Neural cell (in vitro differentiated cells): ENCODE measurements at regions not wholly inside any gene's neighbourhood (a gene's known extent, or its start where the extent isn't known, plus 50 kb on each side); places are given as distances from the start of the nearest gene placed in this dataset.

Source experiments
- H2AFZ ChIP-seq: fragments of 200-600, 300-800 bp; sonication (generic), shearing (Covaris generic); 2 replicates; pipeline ENCODE4 v1.6.0; 2014; ENCODE audit warnings: low read depth, mild to moderate bottlenecking, antibody characterized with exemption, low read length, moderate library complexity
- H3F3A ChIP-seq: fragments of 200-600 bp; shearing (Covaris generic); 2 replicates; pipeline ENCODE4 v1.6.1; 2016; ENCODE audit warnings: mild to moderate bottlenecking, moderate library complexity, mixed read lengths, antibody characterized with exemption, low read length; ENCODE audit not compliant: insufficient read depth, poor library complexity, severe bottlenecking
- H3K27ac ChIP-seq: fragments of 200-600, 300-800 bp; sonication (generic), shearing (Covaris generic); 2 replicates; pipeline ENCODE4 v1.5.1; 2014; ENCODE audit warnings: mild to moderate bottlenecking, low read length, moderate library complexity
- H3K27me3 ChIP-seq: fragments of 300-800, 200-600 bp; sonication (generic), shearing (Covaris generic); 2 replicates; pipeline ENCODE4 v1.6.0; 2014; ENCODE audit warnings: mild to moderate bottlenecking, low read depth, low read length, moderate library complexity; ENCODE audit not compliant: insufficient read depth
- H3K36me3 ChIP-seq: fragments of 300-800, 200-600 bp; sonication (generic), shearing (Covaris generic); 2 replicates; pipeline ENCODE4 v1.5.1; 2014; ENCODE audit warnings: mild to moderate bottlenecking, antibody characterized with exemption, low read length, moderate library complexity; ENCODE audit not compliant: insufficient read depth
- H3K4me2 ChIP-seq: fragments of 300-800, 200-600 bp; sonication (generic), shearing (Covaris generic); 2 replicates; pipeline ENCODE4 v1.6.0; 2014; ENCODE audit warnings: mild to moderate bottlenecking, low read length
- H3K4me3 ChIP-seq: fragments of 300-800, 200-600 bp; sonication (generic), shearing (Covaris generic); 2 replicates; pipeline ENCODE4 v1.5.1; 2014; ENCODE audit warnings: mild to moderate bottlenecking, low read length, moderate library complexity
- H3K79me2 ChIP-seq: fragments of 200-600 bp; shearing (Covaris generic); replicated peaks from 2 replicates; pipeline ENCODE4 v1.6.0; 2014; ENCODE audit warnings: mild to moderate bottlenecking, low read length, moderate library complexity; ENCODE audit not compliant: insufficient read depth
- H3K9ac ChIP-seq: fragments of 300-800, 200-600 bp; sonication (generic), shearing (Covaris generic); 2 replicates; pipeline ENCODE4 v1.6.1; 2016; ENCODE audit warnings: mild to moderate bottlenecking, low read length, mixed read lengths
- H3K9me2 ChIP-seq: fragments of 200-600 bp; shearing (Covaris generic); 2 replicates; pipeline ENCODE4 v1.6.1; 2016; ENCODE audit warnings: mild to moderate bottlenecking, low read length, mixed read lengths; ENCODE audit not compliant: insufficient read depth
- H3K9me3 ChIP-seq: fragments of 200-600, 300-800 bp; sonication (generic), shearing (Covaris generic); 2 replicates; pipeline ENCODE4 v1.6.1; 2016; ENCODE audit warnings: mild to moderate bottlenecking, mixed run types, low read length, moderate library complexity, mixed read lengths
- H4K20me1 ChIP-seq: fragments of 200-600 bp; shearing (Covaris generic); 2 replicates; pipeline ENCODE4 v1.6.1; 2016; ENCODE audit warnings: mild to moderate bottlenecking, mixed run types; ENCODE audit not compliant: insufficient read depth
- EP300 ChIP-seq: fragments of 450-650 bp; conservative IDR thresholded peaks from 2 replicates; pipeline ENCODE4 v1.6.1; 2014; ENCODE audit warnings: antibody characterized with exemption, mild to moderate bottlenecking, moderate library complexity; ENCODE audit not compliant: poor library complexity, severe bottlenecking
- EZH2 ChIP-seq: fragments of 200-600, 300-800 bp; shearing (Covaris generic), sonication (generic); IDR thresholded peaks from 2 replicates; pipeline ENCODE4 v1.6.1; 2014; ENCODE audit warnings: antibody characterized with exemption, low read length, borderline replicate concordance, mild to moderate bottlenecking; ENCODE audit not compliant: insufficient read depth, poor library complexity, severe bottlenecking
- MXI1 ChIP-seq: fragments of 450-650 bp; conservative IDR thresholded peaks from 2 replicates; pipeline ENCODE4 v1.6.1; 2014; ENCODE audit warnings: antibody characterized with exemption, mild to moderate bottlenecking; ENCODE audit not compliant: poor library complexity, severe bottlenecking
- POLR2AphosphoS5 ChIP-seq: IDR thresholded peaks from 2 replicates; pipeline ENCODE4 v1.6.1; 2012
- RAD21 ChIP-seq: fragments of 450-650 bp; conservative IDR thresholded peaks from 2 replicates; pipeline ENCODE4 v1.6.1; 2014; ENCODE audit warnings: antibody characterized with exemption, mild to moderate bottlenecking, moderate library complexity
- SMC3 ChIP-seq: fragments of 450-650 bp; conservative IDR thresholded peaks from 2 replicates; pipeline ENCODE4 v1.6.1; 2014; ENCODE audit warnings: antibody characterized with exemption, mild to moderate bottlenecking, moderate library complexity; ENCODE audit not compliant: poor library complexity
- TAF1 ChIP-seq: IDR thresholded peaks from 2 replicates; pipeline ENCODE4 v1.6.1; 2012; ENCODE audit warnings: low read depth
- TF ChIP-seq, protein P1 (sequence below): IDR thresholded peaks from 2 replicates; pipeline ENCODE4 v1.6.1; 2012; ENCODE audit warnings: borderline replicate concordance
- TF ChIP-seq, protein P2 (sequence below): fragments of 450-650 bp; IDR thresholded peaks from 2 replicates; pipeline ENCODE4 v1.5.1; 2014; ENCODE audit warnings: antibody characterized with exemption, mild to moderate bottlenecking, moderate library complexity; ENCODE audit not compliant: poor library complexity, severe bottlenecking

GRCh38 chr2:20537423-20538307 is 90.8 kb downstream of the RHOB start:
- Histone ChIP-seq H2AFZ (no peak overlapping the region), H3K79me2 (no peaks in the 10 kb centered on the region), H3K9ac (no peak overlapping the region), H3K9me3 (no peaks in the 10 kb centered on the region), H3K4me3 (no peak overlapping the region), H3K27ac (no peak overlapping the region), H3K4me2 (no peak overlapping the region), H3K9me2 (no peaks in the 10 kb centered on the region), H3F3A (no peaks in the 10 kb centered on the region), H3K27me3 (no peaks in the 10 kb centered on the region), H4K20me1 (no peaks in the 10 kb centered on the region), H3K36me3 (no peaks in the 10 kb centered on the region)
- TF ChIP-seq, protein P1, sequence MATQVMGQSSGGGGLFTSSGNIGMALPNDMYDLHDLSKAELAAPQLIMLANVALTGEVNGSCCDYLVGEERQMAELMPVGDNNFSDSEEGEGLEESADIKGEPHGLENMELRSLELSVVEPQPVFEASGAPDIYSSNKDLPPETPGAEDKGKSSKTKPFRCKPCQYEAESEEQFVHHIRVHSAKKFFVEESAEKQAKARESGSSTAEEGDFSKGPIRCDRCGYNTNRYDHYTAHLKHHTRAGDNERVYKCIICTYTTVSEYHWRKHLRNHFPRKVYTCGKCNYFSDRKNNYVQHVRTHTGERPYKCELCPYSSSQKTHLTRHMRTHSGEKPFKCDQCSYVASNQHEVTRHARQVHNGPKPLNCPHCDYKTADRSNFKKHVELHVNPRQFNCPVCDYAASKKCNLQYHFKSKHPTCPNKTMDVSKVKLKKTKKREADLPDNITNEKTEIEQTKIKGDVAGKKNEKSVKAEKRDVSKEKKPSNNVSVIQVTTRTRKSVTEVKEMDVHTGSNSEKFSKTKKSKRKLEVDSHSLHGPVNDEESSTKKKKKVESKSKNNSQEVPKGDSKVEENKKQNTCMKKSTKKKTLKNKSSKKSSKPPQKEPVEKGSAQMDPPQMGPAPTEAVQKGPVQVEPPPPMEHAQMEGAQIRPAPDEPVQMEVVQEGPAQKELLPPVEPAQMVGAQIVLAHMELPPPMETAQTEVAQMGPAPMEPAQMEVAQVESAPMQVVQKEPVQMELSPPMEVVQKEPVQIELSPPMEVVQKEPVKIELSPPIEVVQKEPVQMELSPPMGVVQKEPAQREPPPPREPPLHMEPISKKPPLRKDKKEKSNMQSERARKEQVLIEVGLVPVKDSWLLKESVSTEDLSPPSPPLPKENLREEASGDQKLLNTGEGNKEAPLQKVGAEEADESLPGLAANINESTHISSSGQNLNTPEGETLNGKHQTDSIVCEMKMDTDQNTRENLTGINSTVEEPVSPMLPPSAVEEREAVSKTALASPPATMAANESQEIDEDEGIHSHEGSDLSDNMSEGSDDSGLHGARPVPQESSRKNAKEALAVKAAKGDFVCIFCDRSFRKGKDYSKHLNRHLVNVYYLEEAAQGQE: no peak
- no peak for TF ChIP-seq MXI1
- TF ChIP-seq RAD21: no peak
- TF ChIP-seq, protein P2, sequence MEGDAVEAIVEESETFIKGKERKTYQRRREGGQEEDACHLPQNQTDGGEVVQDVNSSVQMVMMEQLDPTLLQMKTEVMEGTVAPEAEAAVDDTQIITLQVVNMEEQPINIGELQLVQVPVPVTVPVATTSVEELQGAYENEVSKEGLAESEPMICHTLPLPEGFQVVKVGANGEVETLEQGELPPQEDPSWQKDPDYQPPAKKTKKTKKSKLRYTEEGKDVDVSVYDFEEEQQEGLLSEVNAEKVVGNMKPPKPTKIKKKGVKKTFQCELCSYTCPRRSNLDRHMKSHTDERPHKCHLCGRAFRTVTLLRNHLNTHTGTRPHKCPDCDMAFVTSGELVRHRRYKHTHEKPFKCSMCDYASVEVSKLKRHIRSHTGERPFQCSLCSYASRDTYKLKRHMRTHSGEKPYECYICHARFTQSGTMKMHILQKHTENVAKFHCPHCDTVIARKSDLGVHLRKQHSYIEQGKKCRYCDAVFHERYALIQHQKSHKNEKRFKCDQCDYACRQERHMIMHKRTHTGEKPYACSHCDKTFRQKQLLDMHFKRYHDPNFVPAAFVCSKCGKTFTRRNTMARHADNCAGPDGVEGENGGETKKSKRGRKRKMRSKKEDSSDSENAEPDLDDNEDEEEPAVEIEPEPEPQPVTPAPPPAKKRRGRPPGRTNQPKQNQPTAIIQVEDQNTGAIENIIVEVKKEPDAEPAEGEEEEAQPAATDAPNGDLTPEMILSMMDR: no peak
- no peak for TF ChIP-seq POLR2AphosphoS5
- no peak for TF ChIP-seq SMC3
- TF ChIP-seq TAF1: no peak
- no peak for TF ChIP-seq EZH2
- TF ChIP-seq EP300: no peak

GRCh38 chr2:20538308-20539132 is 91.6 kb downstream of the RHOB start:
- no peaks in the 10 kb centered on the region for H3K9me2 ChIP-seq
- H3K36me3 ChIP-seq: no peaks in the 10 kb centered on the region
- no peaks in the 10 kb centered on the region for H3K79me2 ChIP-seq
- no peaks in the 10 kb centered on the region for H3K27me3 ChIP-seq
- H3K4me2 ChIP-seq: no peak overlapping the region
- no peak overlapping the region for H3K4me3 ChIP-seq
- H2AFZ ChIP-seq: no peak overlapping the region
- no peak overlapping the region for H3K9ac ChIP-seq
- no peaks in the 10 kb centered on the region for H4K20me1 ChIP-seq
- H3K27ac ChIP-seq: no peak overlapping the region
- H3F3A ChIP-seq: no peaks in the 10 kb centered on the region
- TF ChIP-seq POLR2AphosphoS5: no peak
- TF ChIP-seq, protein P2: no peak
- TF ChIP-seq, protein P1: no peak
- no peak for TF ChIP-seq MXI1
- no peak for TF ChIP-seq EP300
- no peak for TF ChIP-seq SMC3
- no peaks in the 10 kb centered on the region for H3K9me3 ChIP-seq
